ENCODE measurements at regions not wholly inside any gene's neighbourhood (a gene's known extent, or its start where the extent isn't known, plus 50 kb on each side); places are given as distances from the start of the nearest gene placed in this dataset.

DNA sequence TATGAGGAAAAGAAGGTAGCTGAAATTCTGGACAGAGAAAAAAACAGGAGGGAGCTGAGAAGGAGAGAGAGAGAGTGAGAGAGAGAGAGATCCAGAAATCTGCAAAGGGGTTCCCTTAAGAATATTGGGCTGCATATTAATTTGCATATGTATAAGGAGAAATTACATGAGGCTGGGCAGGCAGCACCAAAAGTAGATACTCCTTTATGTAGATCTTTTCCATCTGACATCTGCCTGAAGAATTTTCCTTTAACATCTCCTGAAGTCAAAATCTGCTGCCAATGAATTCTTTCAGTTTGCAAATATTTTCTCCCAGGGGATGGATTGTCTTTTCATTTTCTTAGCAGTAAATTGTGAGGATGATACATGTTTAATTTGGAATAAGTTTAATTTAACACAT, 1365.3 kb downstream of the GATA3 start:
- Histone ChIP-seq H3K9me3 (ENCODE audit: control insufficient read depth, insufficient read depth, low read length) (no peaks in the 10 kb centered on the region), H3K4me1 (ENCODE audit: control insufficient read depth, insufficient read depth, low read length) (no peaks in the 10 kb centered on the region), H3K36me3 (ENCODE audit: control insufficient read depth, insufficient read depth, low read length) (no peaks in the 10 kb centered on the region), H3K27ac (ENCODE audit: low read length) (no peak overlapping the region), H3K4me3 (ENCODE audit: low read length) (no peak overlapping the region), H3K27me3 (ENCODE audit: control insufficient read depth, insufficient read depth, low read length) (no peaks in the 10 kb centered on the region)
- Mint-ChIP-seq H3K9me3 (peaks cover 6 to 8% of the 10 kb centered on the region in 2 donors), H3K27me3 (ENCODE audit: low read depth in 2 of 2) (peaks cover 0 to 7% of the 10 kb centered on the region in 2 donors), H3K36me3 (no peaks in the 10 kb centered on the region), H3K4me3 (no peak overlapping the region), H3K4me1 (no peaks in the 10 kb centered on the region), H3K27ac (no peak overlapping the region)
- DNase-seq, result no peak
- no peak for ATAC-seq
- TF ChIP-seq, protein P1, sequence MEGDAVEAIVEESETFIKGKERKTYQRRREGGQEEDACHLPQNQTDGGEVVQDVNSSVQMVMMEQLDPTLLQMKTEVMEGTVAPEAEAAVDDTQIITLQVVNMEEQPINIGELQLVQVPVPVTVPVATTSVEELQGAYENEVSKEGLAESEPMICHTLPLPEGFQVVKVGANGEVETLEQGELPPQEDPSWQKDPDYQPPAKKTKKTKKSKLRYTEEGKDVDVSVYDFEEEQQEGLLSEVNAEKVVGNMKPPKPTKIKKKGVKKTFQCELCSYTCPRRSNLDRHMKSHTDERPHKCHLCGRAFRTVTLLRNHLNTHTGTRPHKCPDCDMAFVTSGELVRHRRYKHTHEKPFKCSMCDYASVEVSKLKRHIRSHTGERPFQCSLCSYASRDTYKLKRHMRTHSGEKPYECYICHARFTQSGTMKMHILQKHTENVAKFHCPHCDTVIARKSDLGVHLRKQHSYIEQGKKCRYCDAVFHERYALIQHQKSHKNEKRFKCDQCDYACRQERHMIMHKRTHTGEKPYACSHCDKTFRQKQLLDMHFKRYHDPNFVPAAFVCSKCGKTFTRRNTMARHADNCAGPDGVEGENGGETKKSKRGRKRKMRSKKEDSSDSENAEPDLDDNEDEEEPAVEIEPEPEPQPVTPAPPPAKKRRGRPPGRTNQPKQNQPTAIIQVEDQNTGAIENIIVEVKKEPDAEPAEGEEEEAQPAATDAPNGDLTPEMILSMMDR (IDR thresholded peaks at IDR 0.05), result no peak
- intact Hi-C loops (cut with micrococcal nuclease), result no loop called here

DNA sequence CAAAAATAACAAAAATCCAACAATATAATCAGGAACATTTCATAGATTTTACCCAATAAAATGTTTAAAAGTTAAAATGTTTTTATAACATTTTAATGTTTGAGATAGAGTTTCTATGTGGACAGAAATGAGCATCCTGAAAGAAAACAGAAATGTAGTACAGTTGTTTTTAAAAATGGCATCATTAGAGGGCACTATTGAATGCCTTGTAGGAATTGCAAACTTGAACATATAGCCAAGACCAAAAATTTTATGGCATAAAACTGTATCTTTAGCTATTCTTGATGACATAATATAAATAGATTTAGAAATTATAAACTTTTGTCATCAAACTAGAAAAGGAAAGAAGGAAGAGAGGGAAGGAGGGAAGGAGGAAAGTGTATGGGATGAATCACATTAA, 1372.7 kb downstream of the GATA3 start:
- Mint-ChIP-seq H3K4me3 (no peak overlapping the region), H3K36me3 (no peaks in the 10 kb centered on the region), H3K4me1 (no peaks in the 10 kb centered on the region), H3K27me3 (ENCODE audit: low read depth in 2 of 2) (no peaks in the 10 kb centered on the region), H3K27ac (no peak overlapping the region), H3K9me3 (peaks cover 0 to 2% of the 10 kb centered on the region in 2 donors)
- Histone ChIP-seq H3K4me3 (ENCODE audit: low read length) (no peak overlapping the region), H3K27ac (ENCODE audit: low read length) (no peak overlapping the region), H3K9me3 (ENCODE audit: control insufficient read depth, insufficient read depth, low read length) (no peaks in the 10 kb centered on the region), H3K27me3 (ENCODE audit: control insufficient read depth, insufficient read depth, low read length) (no peaks in the 10 kb centered on the region), H3K36me3 (ENCODE audit: control insufficient read depth, insufficient read depth, low read length) (no peaks in the 10 kb centered on the region), H3K4me1 (ENCODE audit: control insufficient read depth, insufficient read depth, low read length) (no peaks in the 10 kb centered on the region)
- ATAC-seq (no peak), DNase-seq (no peak)
- TF ChIP-seq, protein P1 (IDR thresholded peaks at IDR 0.05), result no peak
- intact Hi-C loops (cut with micrococcal nuclease), result no loop called here

DNA sequence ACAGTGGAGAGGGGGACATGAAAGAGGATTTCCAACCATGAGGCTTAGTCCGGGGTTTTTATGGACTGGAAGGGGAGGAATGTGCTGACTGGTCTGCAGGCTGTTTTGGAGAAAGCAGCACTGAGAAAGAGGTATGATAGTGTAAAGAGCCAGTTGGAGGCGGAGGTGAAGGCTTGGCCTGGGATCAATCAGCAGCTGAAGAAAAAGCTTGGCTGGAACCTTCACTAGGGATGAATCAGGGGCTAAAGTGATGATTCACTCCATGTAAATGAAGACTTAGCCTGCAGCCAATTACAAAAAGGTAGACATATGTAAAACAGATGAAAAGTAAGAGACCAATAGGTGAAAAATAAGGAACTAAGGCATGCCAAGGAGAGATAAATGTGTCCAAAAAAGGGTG, 1382.6 kb downstream of the GATA3 start:
- peaks cover 0 to 3% of the 10 kb centered on the region in 2 donors for H3K27me3 Mint-ChIP-seq (ENCODE audit: low read depth in 2 of 2)

DNA sequence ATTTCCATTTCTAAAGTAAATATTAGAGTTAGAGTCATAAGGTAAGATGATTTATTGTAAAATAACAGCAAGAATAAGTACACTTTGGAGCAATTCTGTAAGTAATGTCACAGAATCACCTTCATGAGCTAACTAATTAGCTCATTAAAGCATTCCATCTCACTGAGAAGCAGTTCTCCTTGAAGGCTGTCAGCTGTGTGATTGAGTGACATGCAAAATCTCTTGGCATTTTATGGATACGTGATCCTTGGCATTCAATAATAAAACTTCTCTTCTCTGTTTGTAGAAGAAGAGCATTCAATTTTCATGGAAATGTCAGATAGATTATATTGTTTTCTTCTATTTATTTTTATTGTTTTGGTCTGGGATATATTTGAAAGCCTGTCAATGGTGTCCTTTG, 1389.3 kb downstream of the GATA3 start:
- no peaks in the 10 kb centered on the region for H3K4me1 Mint-ChIP-seq
- H3K27me3 Mint-ChIP-seq (ENCODE audit: low read depth in 2 of 2), result peaks cover 0 to 3% of the 10 kb centered on the region in 2 donors
- H3K9me3 ChIP-seq (ENCODE audit: control insufficient read depth, insufficient read depth, low read length), result no peaks in the 10 kb centered on the region
- H3K4me1 ChIP-seq (ENCODE audit: control insufficient read depth, insufficient read depth, low read length), result no peaks in the 10 kb centered on the region
- no peaks in the 10 kb centered on the region for H3K36me3 Mint-ChIP-seq
- H3K4me3 Mint-ChIP-seq, result no peak overlapping the region
- H3K27ac Mint-ChIP-seq, result no peak overlapping the region
- 88% methylated on average over 1 of the region's 1 CpG for WGBS (ENCODE audit: insufficient coverage)
- H3K36me3 ChIP-seq (ENCODE audit: control insufficient read depth, insufficient read depth, low read length), result no peaks in the 10 kb centered on the region
- H3K27ac ChIP-seq (ENCODE audit: low read length), result no peak overlapping the region
- no peaks in the 10 kb centered on the region for H3K27me3 ChIP-seq (ENCODE audit: control insufficient read depth, insufficient read depth, low read length)
- no peak overlapping the region for H3K4me3 ChIP-seq (ENCODE audit: low read length)
- TF ChIP-seq, protein P1 (IDR thresholded peaks at IDR 0.05), result no peak
- ATAC-seq, result no peak
- intact Hi-C loops (cut with micrococcal nuclease), result no loop called here
- peaks cover 0 to 5% of the 10 kb centered on the region in 2 donors for H3K9me3 Mint-ChIP-seq
- DNase-seq, result no peak

More for the DNA sequence above, 1382.6 kb downstream of the GATA3 start:
- Mint-ChIP-seq H3K36me3 (no peaks in the 10 kb centered on the region), H3K9me3 (peaks cover 2 to 3% of the 10 kb centered on the region in 2 donors), H3K4me3 (no peak overlapping the region), H3K27ac (no peak overlapping the region), H3K4me1 (no peaks in the 10 kb centered on the region)
- intact Hi-C loops (cut with micrococcal nuclease), result no loop called here
- Histone ChIP-seq H3K36me3 (ENCODE audit: control insufficient read depth, insufficient read depth, low read length) (no peaks in the 10 kb centered on the region), H3K27ac (ENCODE audit: low read length) (no peak overlapping the region), H3K4me1 (ENCODE audit: control insufficient read depth, insufficient read depth, low read length) (no peaks in the 10 kb centered on the region), H3K4me3 (ENCODE audit: low read length) (no peak overlapping the region), H3K9me3 (ENCODE audit: control insufficient read depth, insufficient read depth, low read length) (no peaks in the 10 kb centered on the region), H3K27me3 (ENCODE audit: control insufficient read depth, insufficient read depth, low read length) (no peaks in the 10 kb centered on the region)
- no peak for DNase-seq
- no peak for ATAC-seq
- TF ChIP-seq, protein P1 (IDR thresholded peaks at IDR 0.05), result no peak
- 80% methylated on average over 2 of the region's 2 CpGs for WGBS (ENCODE audit: insufficient coverage)
